ENCODE measurements at regions not wholly inside any gene's neighbourhood (a gene's known extent, or its start where the extent isn't known, plus 50 kb on each side); places are given as distances from the start of the nearest gene placed in this dataset.

- Mint-ChIP-seq H3K4me1 (ENCODE audit: insufficient read depth, unreplicated experiment) (peaks cover 10% of the 10 kb centered on the region), H3K27ac (ENCODE audit: low read depth, unreplicated experiment) (no peak overlapping the region), H3K9me3 (ENCODE audit: unreplicated experiment) (no peaks in the 10 kb centered on the region), H3K27me3 (ENCODE audit: insufficient read depth, unreplicated experiment) (no peaks in the 10 kb centered on the region), H3K36me3 (ENCODE audit: insufficient read depth, unreplicated experiment) (peaks cover 4% of the 10 kb centered on the region), H3K4me3 (ENCODE audit: unreplicated experiment) (no peak overlapping the region)
- POLR2A ChIA-PET, result interaction anchor here (1.1 kb wide), 1 partner anchor 24 kb away, joined by 3 read pairs; no protein-coding TSS in a partner anchor
- CTCF ChIA-PET, result interaction anchor here (0.6 to 1.2 kb wide), 5 partner anchors 92 to 392 kb away, joined by 3 to 4 read pairs (median 3); no protein-coding TSS in a partner anchor
- intact Hi-C loops (cut with micrococcal nuclease), result no loop called here
- no peak for DNase-seq (ENCODE audit: unreplicated experiment)
- no peak for TF ChIP-seq CTCF (IDR thresholded peaks at IDR 0.05; ENCODE audit: unreplicated experiment)
- BruUV-seq (replicated peaks), result no TSS peak
Observed at GRCh38 chr13:37209621-37210580, 104.4 kb upstream of the CSNK1A1L start.

GRCh38 chr13:37207691-37208451, 102.4 kb upstream of the CSNK1A1L start:
- BruUV-seq (replicated peaks), result no TSS peak
- no peaks in the 10 kb centered on the region for H3K27me3 Mint-ChIP-seq (ENCODE audit: insufficient read depth, unreplicated experiment)
- no peak for DNase-seq (ENCODE audit: unreplicated experiment)
- TF ChIP-seq CTCF (IDR thresholded peaks at IDR 0.05; ENCODE audit: unreplicated experiment), result no peak
- H3K4me1 Mint-ChIP-seq (ENCODE audit: insufficient read depth, unreplicated experiment), result peaks cover 10% of the 10 kb centered on the region
- POLR2A ChIA-PET, result interaction anchor here (0.7 kb wide), 1 partner anchor 25 kb away, joined by 5 read pairs; no protein-coding TSS in a partner anchor
- H3K9me3 Mint-ChIP-seq (ENCODE audit: unreplicated experiment), result no peaks in the 10 kb centered on the region
- no peak overlapping the region for H3K4me3 Mint-ChIP-seq (ENCODE audit: unreplicated experiment)
- no peak overlapping the region for H3K27ac Mint-ChIP-seq (ENCODE audit: low read depth, unreplicated experiment)
- peaks cover 4% of the 10 kb centered on the region for H3K36me3 Mint-ChIP-seq (ENCODE audit: insufficient read depth, unreplicated experiment)
- intact Hi-C loops (cut with micrococcal nuclease), result no loop called here
- CTCF ChIA-PET, result interaction anchor here (0.5 to 0.7 kb wide), 2 partner anchors 15 to 91 kb away, joined by 3 to 4 read pairs; no protein-coding TSS in a partner anchor

GRCh38 chr13:37202264-37202663, 96.8 kb upstream of the CSNK1A1L start:
- no peak overlapping the region for H3K27ac Mint-ChIP-seq (ENCODE audit: low read depth, unreplicated experiment)
- no peaks in the 10 kb centered on the region for H3K9me3 Mint-ChIP-seq (ENCODE audit: unreplicated experiment)
- no peak for DNase-seq (ENCODE audit: unreplicated experiment)
- ChIA-PET CTCF (interaction anchor here (0.7 kb wide), 1 partner anchor 701 kb away, joined by 3 read pairs; no protein-coding TSS in a partner anchor), POLR2A (no interaction called here)
- H3K4me1 Mint-ChIP-seq (ENCODE audit: insufficient read depth, unreplicated experiment), result peaks cover 8% of the 10 kb centered on the region
- no peak overlapping the region for H3K4me3 Mint-ChIP-seq (ENCODE audit: unreplicated experiment)
- BruUV-seq (replicated peaks), result no TSS peak
- intact Hi-C loops (cut with micrococcal nuclease), result no loop called here
- TF ChIP-seq CTCF (IDR thresholded peaks at IDR 0.05; ENCODE audit: unreplicated experiment), result no peak
- no peaks in the 10 kb centered on the region for H3K27me3 Mint-ChIP-seq (ENCODE audit: insufficient read depth, unreplicated experiment)
- no peaks in the 10 kb centered on the region for H3K36me3 Mint-ChIP-seq (ENCODE audit: insufficient read depth, unreplicated experiment)

GRCh38 chr13:37201081-37201480, 95.6 kb upstream of the CSNK1A1L start:
- Mint-ChIP-seq H3K27ac (ENCODE audit: low read depth, unreplicated experiment) (no peak overlapping the region), H3K27me3 (ENCODE audit: insufficient read depth, unreplicated experiment) (no peaks in the 10 kb centered on the region), H3K4me1 (ENCODE audit: insufficient read depth, unreplicated experiment) (peaks cover 8% of the 10 kb centered on the region), H3K36me3 (ENCODE audit: insufficient read depth, unreplicated experiment) (no peaks in the 10 kb centered on the region), H3K9me3 (ENCODE audit: unreplicated experiment) (no peaks in the 10 kb centered on the region), H3K4me3 (ENCODE audit: unreplicated experiment) (no peak overlapping the region)
- peak; percentile 32 for DNase-seq (ENCODE audit: unreplicated experiment)
- no peak for TF ChIP-seq CTCF (IDR thresholded peaks at IDR 0.05; ENCODE audit: unreplicated experiment)
- no TSS peak for BruUV-seq (replicated peaks)
- intact Hi-C loops (cut with micrococcal nuclease), result no loop called here
- POLR2A ChIA-PET, result no interaction called here
- CTCF ChIA-PET, result no interaction called here

All from MCF 10A (cell line).